HG03521 (cell line): ENCODE measurements at regions not wholly inside any gene's neighbourhood (a gene's known extent, or its start where the extent isn't known, plus 50 kb on each side); places are given as distances from the start of the nearest gene placed in this dataset.

Experiments
- ATAC-seq: cut with Tn5 transposase; IDR thresholded peaks from one replicate; pipeline ENCODE4 v1.9.1; 2021; ENCODE audit warnings: mild to moderate bottlenecking, moderate library complexity; ENCODE audit not compliant: unreplicated experiment

DNA sequence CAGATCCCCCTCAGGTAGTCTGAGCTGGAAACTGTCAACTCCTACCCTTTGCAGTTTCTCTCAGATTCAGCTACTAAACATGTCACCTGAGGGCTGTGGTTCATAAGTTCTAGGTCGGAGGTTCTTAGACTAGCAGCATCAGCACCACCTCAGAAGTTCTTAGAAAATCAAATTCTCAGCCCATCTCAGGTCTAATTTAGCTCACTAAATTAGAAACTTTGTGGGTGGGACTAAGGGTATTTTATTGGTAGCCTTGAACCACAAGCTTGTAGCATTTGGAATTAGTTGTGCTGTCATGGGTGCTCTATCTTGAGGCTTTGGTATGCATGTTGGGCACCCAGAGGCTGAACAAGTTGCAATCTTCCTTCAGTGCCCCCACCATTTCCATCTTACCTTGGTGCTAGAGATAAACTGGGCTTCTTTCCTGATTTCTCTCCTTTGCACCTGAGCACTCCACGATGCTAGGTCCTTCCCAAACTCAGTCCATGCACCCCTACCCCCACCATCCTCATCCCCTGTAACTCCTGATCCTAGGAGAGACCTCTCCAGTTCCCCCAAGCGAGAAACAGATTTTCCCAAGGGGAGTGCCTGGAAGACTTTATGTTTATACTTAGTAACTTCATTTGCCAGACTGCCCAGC lies 54.2 kb downstream of the S1PR1 start:
- ATAC-seq: no peak

DNA sequence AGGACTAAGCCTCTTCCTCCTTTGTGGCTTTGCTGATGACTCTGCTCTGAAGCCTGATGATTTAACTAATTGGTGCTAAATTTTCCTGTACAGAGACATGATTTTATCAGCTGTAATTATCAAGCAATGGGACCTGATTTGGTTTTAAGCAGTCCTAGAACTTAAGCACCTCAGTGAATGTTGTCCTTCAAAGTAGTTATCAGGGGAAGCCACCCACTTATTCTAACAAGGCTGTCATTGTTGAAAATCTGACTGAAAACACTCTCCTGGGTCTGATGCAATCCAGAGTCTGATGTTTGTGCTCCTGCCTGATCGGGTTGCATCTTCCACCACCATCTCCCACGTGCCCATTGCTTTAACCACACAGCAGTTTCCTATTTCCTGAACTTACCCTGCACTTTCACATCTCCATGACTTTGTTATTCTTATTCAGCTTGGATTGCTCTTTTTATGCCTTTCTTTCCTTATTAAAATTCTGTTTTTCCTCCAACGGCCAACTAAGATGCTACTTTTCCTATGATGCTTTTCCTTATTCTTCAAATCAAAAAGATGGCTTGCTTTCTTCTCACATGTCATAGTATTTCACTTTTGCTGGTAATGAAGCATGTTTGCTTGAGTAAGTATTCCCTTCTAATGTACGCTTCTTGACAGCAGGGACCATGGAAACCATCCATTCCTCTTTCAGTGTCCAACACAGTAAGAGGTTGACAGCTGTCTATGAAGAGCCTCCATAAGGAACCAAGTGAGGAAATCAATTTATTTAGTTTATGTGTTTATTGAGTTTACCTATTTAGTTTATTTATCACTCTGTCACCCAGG lies 55.0 kb downstream of the S1PR1 start:
- ATAC-seq: no peak

DNA sequence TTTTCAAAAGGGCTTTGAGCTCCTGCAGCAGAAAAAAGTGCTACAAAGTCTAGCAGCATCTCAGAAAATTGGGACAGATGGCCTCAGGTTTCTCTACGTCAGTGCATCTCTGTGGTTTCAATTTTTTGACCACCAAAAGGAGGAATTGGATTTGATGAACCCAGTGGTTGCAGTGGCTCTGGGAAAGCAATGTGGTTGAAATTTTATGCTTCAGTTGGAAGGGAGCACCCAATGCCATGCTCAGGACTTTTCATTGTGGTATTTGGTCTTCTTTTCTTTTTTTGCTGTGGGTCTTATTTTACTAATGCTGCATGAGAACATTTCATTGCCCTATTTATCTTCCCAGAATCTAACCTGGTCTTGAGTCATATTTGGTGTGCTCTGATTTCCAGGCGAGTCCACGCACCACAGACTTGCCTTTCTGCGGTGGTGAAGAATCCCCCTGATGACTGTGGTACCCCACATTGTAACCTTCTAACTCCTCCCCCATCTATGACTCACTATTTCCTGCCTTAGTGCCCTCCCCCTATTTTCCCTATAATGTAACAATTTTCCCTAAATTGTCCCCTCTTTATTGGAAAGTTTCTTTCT lies 56.7 kb downstream of the S1PR1 start:
- ATAC-seq: peak; percentile 42

DNA sequence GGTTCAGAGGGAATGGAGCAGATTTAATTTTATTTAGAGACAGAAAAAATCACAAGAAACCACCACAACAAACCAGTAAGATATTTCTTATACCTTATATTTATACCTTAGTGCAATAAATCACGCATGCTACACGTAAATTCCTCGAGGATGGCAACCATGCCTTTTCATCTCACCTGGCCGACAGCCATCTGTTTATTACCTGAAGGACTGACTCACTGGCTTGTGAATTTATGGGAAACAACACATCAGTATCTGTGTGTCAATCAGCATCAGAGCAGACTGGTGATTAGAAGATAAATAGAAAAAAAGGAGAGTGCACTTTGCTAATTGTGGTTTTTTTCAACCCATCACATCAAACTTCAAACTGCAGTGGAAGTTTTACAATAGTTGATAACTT lies 58.4 kb downstream of the S1PR1 start:
- no peak for ATAC-seq

DNA sequence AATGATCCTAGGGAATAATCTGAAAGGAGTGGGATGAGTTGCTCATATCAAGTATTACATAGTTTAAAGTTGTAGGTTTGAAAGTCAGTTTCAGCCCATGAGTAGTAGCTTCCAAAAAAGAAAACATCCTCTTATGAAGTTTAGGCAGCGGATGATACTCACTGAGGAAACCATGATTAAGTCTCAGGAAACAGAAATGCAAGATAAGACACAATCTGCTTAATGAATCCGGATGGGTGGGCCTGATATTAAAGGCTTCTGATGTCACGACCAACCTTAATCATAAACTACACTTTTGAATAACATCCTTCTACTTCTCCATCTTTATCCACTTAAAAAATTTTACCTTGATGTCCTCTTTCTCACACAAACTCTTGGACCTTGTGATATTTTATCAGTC lies 61.8 kb downstream of the S1PR1 start:
- ATAC-seq: no peak

DNA sequence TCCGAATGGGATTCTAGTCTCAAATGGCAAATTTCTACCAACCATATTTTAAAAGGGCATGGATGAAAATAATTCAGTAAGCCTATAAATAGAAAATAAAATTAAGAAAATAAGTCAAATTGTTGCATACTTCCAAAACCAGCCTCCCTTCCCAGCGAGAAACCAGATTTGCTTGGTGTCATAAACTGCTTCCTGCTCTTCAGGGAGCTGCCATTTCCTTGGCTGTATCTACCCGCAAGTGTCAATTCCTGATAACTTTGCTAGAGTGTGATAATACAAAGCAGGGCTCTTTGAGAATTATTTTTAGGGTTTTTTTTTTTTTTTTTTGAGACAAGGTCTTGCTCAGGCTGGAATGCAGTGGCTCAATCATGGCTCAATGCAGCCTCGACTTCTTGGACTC lies 62.3 kb downstream of the S1PR1 start:
- ATAC-seq: no peak

DNA sequence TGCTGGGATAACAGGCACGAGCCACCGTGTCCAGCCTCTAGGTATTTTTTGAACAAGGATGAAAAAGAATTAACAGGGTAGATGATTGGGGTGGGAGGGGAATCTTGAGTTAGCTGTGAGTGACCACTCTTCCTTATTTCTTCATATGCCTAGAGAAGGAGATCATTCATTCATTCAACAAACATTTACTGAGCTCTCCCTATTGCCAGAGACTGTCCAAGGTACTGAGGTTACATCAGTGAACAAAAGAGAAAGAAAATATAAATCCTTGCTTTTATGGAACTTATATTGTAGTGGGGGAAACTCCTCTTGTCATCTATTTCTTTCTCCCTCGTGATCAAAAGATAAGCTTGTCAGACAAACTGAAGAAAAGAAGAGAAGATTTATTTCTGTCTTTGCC lies 62.9 kb downstream of the S1PR1 start:
- ATAC-seq: no peak

DNA sequence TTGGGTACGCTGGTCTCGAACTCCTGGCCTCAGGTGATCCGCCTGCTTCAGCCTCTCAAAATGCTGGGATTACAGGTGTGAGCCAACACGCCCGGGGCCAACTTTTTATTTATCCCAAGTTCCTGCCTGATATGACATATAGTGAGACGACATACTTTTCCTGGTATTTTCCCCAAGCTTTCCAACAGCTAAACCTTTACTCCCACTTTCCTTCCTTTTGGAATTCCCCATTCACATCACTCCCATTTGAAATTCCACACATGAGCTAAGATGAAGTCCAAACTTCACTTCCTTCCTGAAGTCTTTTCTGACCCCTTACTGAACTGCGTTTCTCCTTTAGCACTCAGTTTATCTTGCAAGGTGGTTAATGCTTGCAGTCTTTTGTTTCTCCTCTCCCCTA lies 64.1 kb downstream of the S1PR1 start:
- no peak for ATAC-seq

DNA sequence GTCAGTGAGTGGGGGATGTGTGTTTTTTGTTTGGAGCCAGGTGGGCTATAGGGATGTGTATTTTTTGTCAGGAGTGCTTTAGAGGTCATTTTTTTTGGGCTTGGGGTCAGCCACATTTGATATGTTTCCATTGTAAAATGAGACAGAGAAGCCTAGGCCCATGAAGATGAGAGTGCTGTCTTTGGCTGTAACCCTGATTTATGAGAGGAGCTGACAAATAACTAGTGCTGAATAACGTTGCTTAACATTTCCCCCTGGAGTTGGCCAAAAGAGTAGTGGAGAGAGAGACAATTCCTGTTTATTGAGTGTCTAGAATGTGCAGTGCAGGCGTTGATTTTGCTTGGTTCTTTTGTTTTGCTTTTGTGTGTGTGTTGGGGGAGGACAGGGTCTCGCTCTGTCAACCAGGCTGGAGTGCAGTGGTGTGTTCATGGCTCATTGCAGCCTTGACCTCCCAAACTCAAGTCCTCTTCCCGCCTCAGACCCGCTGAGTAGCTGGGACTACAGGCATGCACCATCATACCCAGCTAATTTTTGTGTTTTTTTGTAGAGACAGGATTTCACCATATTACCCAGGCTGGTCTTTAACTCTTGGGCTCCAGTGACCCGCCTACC lies 64.7 kb downstream of the S1PR1 start:
- no peak for ATAC-seq

DNA sequence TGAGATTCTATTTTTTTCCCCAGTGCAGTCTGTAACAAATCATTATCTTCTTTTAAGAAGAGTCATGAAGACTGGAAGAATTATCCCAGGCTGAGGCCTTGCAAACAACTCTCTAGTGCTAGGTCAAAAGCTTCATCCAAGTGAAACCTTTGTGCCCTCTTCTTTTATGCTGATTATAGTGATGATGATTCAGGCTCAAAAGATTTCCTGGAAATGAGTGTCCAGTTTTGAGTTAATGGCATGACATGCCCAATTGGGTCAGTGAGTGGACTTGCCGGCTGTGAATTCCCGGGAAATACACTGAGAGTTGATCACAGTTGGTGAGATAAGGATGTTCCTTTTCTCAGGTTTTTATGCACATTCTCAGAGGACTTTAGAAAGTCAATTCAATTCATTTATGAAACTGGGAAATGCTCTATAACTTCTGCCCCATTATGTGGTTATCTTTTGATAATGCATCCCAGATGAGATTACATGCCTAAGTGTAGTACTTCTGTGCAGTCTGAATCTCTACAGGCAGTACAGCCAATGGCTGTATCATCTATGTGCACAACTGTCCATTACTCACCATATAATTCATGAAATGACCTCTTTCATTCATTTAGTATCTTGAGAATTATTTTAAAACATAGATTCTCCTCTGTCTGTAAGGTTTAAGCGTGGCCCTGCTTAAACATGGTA lies 66.2 kb downstream of the S1PR1 start:
- no peak for ATAC-seq

DNA sequence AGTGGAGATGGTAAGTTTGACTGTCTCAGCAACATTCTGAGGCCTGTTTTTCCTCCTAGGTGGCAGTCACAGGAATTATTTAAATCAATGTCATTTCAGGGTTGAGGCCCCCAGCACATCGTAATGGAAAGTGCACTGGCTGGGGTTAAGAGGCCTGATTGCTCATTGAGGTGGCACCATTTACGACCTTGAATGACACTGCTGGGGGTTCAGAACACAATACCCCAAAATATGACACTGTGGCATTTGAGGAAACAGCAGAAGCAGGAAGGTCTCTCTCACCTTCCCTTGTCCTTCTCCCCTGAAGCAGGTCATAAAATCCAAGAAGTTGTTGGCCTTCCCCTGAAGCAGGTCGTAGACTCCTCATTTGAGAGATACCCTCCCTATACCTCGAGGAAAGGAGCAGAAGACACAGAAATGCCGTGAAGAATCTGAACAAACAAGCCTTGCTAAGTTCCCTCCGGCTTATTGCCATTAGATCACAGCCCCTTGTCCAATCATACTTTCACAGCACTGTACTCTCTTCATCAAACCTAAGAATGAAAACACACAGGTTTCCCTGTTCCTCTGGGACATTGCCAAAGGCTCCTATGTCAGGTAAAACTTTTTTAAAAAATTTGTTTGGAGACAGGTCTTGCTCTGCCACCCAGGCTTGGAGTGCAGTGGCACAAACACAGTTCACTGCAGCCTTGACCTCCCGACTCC lies 71.3 kb downstream of the S1PR1 start:
- ATAC-seq: no peak

DNA sequence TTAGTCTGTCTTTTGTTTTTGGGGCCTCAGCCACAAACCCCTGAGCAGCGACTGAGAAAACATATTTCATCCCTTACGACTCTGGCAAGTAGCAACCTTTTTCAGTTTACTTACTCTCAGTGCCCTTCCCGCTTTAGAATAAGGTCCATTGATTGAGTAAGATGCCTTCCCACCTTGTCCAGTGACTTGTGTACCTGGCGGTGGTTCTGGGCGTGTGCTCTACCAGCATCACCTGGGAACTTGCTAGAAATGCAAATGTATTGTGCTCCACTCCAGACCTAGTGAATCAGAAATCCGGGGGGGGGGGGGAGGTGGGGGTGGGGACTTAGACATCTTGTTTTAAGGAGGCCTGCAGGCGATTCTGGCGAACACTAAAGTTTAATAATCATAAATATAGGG lies 72.1 kb downstream of the S1PR1 start:
- no peak for ATAC-seq

DNA sequence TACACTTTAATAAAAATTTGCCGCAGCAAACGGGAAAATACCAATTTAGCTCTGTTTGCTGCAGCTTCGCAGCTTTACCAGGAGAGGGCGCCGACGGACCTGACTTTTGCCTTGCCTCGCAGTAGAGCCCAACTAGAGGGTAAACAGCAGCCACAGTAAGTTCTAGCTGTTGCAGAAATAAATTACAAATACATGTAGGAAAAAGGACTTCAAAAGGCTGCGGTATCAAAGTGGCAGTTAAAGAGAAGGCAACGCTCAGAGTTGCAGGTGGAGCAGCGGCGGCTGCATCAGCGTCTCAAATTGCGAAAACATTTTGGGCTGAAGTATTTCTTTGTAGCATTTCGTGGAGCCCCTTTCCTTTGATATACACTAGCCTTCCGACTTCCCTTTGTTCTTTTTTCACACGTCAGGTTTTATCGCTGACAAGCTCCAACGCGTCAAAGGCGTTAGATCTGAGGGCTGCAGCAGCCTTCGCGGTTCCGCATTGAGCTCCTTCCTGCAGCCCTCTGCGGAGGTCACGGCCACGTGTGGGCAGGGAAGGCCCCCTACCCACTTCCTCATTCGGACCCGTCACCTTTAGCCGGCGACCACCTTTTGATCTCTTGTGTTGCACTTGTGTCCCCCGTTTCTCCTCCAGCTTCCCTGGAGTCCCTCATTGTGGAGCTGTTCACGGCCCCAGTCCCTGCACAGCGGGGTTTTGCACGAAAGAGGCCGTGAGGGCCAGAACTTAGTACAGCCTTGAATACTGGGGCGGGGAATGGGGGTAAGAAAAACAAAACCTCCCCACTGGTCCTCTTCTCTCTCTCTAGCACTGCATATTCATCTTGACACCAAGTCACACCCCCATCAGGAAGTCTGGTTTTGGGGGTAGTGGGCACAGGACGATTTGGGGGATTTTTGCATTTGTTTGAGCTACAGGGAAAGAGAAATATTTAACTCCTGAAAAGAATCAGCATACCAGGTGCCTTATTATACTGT lies 72.8 kb downstream of the S1PR1 start:
- ATAC-seq: peak; percentile 39

DNA sequence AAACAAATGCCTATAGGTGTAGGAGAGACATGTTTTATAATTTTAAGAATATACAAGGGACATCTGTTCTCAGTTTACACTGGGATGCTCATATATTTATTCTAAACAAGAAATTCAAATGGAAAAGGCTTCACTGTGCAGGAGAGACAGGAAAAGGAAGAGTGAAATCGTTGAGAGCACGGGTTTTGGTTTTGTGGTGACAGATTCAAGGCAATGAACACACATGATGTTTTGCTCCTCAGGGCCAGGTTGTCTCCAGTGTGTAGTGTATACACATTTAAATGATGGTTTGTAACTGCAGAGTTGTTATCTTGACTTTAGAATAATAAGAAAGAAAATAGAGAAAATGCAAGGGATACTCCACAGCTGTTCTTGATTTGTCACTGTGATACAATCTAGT lies 73.7 kb downstream of the S1PR1 start:
- no peak for ATAC-seq

DNA sequence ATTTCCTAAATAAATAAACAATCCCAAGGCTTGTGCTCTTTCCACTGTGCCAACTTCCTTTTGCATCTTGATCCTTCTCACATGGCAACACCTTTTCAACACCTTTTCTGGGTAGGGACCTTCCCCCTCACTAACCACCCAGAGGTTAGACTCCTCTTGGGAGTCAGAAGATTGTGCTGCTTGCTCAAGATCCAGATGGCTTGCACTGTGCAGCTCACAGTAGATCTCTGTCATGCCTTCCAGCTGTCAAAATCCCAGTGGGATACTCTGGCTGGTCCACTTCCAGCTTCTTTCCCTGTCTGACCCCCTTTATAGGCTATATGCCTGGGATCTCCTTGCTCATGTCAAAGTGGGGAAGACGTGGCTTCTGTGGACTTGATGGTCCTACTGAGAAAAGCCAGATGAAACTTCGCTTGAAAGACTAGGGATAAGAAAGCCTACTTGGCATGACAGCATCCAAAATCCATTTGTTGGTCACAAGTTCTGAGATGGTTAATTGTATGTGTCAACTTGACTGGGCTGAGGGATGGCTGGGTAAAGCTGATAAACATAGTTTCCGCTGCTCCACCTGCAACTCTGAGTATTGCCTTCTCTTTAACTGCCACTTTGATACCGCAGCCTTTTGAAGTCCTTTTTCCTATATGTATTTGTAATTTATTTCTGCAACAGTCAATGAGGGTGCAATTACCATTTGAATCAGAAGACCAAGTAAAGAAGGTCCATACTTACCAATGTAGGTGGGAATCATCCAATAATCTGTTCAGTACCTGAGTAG lies 74.5 kb downstream of the S1PR1 start:
- ATAC-seq: no peak

DNA sequence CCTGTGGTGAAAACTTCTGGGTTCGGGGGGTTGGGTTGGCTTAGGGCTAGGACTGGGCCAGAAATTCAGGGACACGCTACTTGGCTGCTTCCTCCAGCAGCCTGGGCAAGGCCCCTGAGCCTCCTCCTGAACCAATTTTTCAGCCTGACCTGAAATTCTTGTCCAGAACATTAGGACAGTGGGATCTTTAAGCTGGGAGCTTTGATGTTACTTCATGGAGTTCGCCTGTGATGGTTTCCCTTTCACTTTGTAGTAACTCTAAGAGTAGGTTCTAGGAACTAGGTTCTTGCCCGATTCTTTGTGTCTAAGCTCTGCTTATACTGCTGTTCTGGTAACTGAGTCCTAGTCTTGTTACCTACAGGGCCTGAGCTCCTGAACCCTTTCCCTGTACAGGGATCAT lies 75.3 kb downstream of the S1PR1 start:
- ATAC-seq: no peak

DNA sequence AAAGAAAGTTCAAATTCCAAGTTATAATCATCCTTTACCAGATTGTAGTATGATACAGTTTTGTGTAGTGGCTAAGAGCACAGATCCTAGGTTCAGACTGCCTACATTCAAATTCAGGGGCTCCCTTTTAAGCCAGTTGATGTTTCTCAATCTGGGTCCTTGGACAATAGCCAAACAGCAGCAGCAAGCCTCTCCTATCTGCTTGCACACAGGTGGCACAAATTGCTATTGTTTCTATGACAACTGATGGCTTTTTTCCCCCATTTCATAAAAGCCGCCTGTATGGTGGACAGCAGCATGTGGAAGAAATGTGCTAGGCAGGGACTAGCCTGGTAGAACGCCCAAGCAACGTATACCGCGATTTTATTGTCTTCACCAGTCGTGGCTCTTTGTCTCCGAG lies 76.5 kb downstream of the S1PR1 start:
- ATAC-seq: no peak

DNA sequence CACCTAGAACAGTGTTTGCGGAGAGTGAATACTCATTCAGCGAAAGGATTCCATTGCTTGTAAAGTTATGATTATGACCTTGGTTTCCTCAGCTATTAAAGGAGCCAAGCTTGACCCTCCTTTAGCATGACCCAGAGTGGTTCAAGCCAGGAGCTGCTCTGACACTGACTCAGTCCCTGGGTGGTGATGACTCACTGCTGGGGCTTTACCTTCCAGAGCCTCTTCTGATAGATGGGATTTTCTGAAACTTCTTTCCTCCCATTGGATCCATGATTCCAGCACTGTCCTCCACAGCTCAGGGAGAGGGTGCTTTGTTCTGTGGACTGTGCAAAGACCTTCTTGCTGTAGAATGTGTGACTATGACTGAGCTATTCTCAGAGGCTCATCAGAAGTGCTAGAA lies 77.4 kb downstream of the S1PR1 start:
- ATAC-seq: no peak

DNA sequence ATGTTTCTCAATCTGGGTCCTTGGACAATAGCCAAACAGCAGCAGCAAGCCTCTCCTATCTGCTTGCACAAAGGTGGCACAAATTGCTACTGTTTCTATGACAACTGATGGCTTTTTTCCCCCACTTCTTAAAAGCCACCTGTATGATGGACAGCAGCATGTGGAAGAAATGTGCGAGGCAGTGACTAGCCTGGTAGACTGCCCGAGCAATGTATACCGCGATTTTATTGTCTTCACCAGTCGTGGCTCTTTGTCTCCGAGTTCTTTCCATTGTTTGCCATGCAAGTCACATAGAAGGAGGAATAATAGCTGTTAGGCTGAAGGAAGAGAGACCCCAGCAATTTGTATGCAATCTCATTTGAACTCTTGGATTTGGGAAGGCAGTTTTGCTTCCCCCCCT lies 79.4 kb downstream of the S1PR1 start:
- ATAC-seq: no peak
